Type B pancreatic cell (in vitro differentiated cells): ENCODE measurements at regions not wholly inside any gene's neighbourhood (a gene's known extent, or its start where the extent isn't known, plus 50 kb on each side); places are given as distances from the start of the nearest gene placed in this dataset.

Source experiments
- DNase-seq: peaks from one replicate; pipeline ENCODE4 v3.0.0; 2021; ENCODE audit warnings: mixed read lengths; ENCODE audit not compliant: unreplicated experiment; ENCODE audit errors: extremely low spot score
- H3K27ac Mint-ChIP-seq: 2 replicates; pipeline ENCODE4 v1.8.0; 2021; ENCODE audit warnings: mild to moderate bottlenecking, mixed read lengths
- H3K27me3 Mint-ChIP-seq: 2 replicates; pipeline ENCODE4 v1.8.0; 2021; ENCODE audit warnings: mixed read lengths
- H3K36me3 Mint-ChIP-seq: 2 replicates; pipeline ENCODE4 v1.8.0; 2021; ENCODE audit warnings: mixed read lengths
- H3K4me1 Mint-ChIP-seq: one replicate; pipeline ENCODE4 v1.8.0; 2021; ENCODE audit warnings: mixed read lengths; ENCODE audit not compliant: unreplicated experiment
- H3K4me3 Mint-ChIP-seq: 2 replicates; pipeline ENCODE4 v1.8.0; 2021; ENCODE audit warnings: mild to moderate bottlenecking, mixed read lengths
- H3K9me3 Mint-ChIP-seq: 2 replicates; pipeline ENCODE4 v1.8.0; 2021; ENCODE audit warnings: mixed read lengths
- CTCF ChIP-seq: fragments of 200-600 bp; sonication (generic); conservative IDR thresholded peaks from 2 replicates; pipeline ENCODE4 v1.5.0; 2021; ENCODE audit warnings: antibody characterized with exemption, mild to moderate bottlenecking

GRCh38 chr1:209491031-209491430 is 92.5 kb upstream of the CAMK1G start:
- Mint-ChIP-seq H3K9me3 (no peaks in the 10 kb centered on the region), H3K36me3 (no peaks in the 10 kb centered on the region), H3K27me3 (peaks cover 5% of the 10 kb centered on the region), H3K4me1 (peaks cover 12% of the 10 kb centered on the region), H3K4me3 (no peak overlapping the region), H3K27ac (no peak overlapping the region)
- DNase-seq = no peak
- TF ChIP-seq CTCF = no peak

GRCh38 chr1:209491496-209491895 is 92.0 kb upstream of the CAMK1G start:
- Mint-ChIP-seq H3K27me3 (peaks cover 5% of the 10 kb centered on the region), H3K4me3 (no peak overlapping the region), H3K4me1 (peaks cover 12% of the 10 kb centered on the region), H3K27ac (no peak overlapping the region), H3K36me3 (no peaks in the 10 kb centered on the region), H3K9me3 (no peaks in the 10 kb centered on the region)
- no peak for DNase-seq
- no peak for TF ChIP-seq CTCF

GRCh38 chr1:209491897-209492296 is 91.6 kb upstream of the CAMK1G start:
- Mint-ChIP-seq H3K27ac (no peak overlapping the region), H3K36me3 (no peaks in the 10 kb centered on the region), H3K9me3 (no peaks in the 10 kb centered on the region), H3K27me3 (peaks cover 5% of the 10 kb centered on the region), H3K4me3 (no peak overlapping the region), H3K4me1 (peaks cover 12% of the 10 kb centered on the region)
- no peak for DNase-seq
- no peak for TF ChIP-seq CTCF

GRCh38 chr1:209493559-209493958 is 90.0 kb upstream of the CAMK1G start:
- no peaks in the 10 kb centered on the region for H3K36me3 Mint-ChIP-seq
- no peak for TF ChIP-seq CTCF
- H3K4me1 Mint-ChIP-seq = peaks cover 12% of the 10 kb centered on the region
- no peak for DNase-seq
- no peak overlapping the region for H3K27ac Mint-ChIP-seq
- H3K27me3 Mint-ChIP-seq = peaks cover 5% of the 10 kb centered on the region
- no peak overlapping the region for H3K4me3 Mint-ChIP-seq
- H3K9me3 Mint-ChIP-seq = no peaks in the 10 kb centered on the region

- TF ChIP-seq CTCF = no peak
- Mint-ChIP-seq H3K4me3 (no peak overlapping the region), H3K4me1 (no peaks in the 10 kb centered on the region), H3K27ac (no peak overlapping the region), H3K9me3 (peaks cover 3% of the 10 kb centered on the region), H3K36me3 (no peaks in the 10 kb centered on the region), H3K27me3 (no peaks in the 10 kb centered on the region)
- no peak for DNase-seq
These were observed 85.8 kb upstream of the CAMK1G start for GRCh38 chr1:209497729-209498128.

- no peak for TF ChIP-seq CTCF
- Mint-ChIP-seq H3K27ac (no peak overlapping the region), H3K4me3 (no peak overlapping the region), H3K9me3 (peaks cover 3% of the 10 kb centered on the region), H3K27me3 (no peaks in the 10 kb centered on the region), H3K4me1 (no peaks in the 10 kb centered on the region), H3K36me3 (no peaks in the 10 kb centered on the region)
- no peak for DNase-seq
These were observed 82.5 kb upstream of the CAMK1G start for GRCh38 chr1:209500993-209501392.
